ENCODE measurements at regions not wholly inside any gene's neighbourhood (a gene's known extent, or its start where the extent isn't known, plus 50 kb on each side); places are given as distances from the start of the nearest gene placed in this dataset.

- TF ChIP-seq CTCF (IDR thresholded peaks at IDR 0.05; ENCODE audit: insufficient read depth, low read length, poor library complexity, severe bottlenecking) = no peak
- no peak for DNase-seq (ENCODE audit: extremely low read depth, insufficient read length)
- Histone ChIP-seq H3K27me3 (replicated peaks; ENCODE audit: control insufficient read depth, insufficient read depth, low read length) (no peaks in the 10 kb centered on the region), H3K36me3 (ENCODE audit: control insufficient read depth, insufficient read depth, low read length) (no peaks in the 10 kb centered on the region), H3K4me3 (replicated peaks; ENCODE audit: low read depth, low read length) (no peak overlapping the region)
These were observed 971.2 kb upstream of the CDH9 start for GRCh38 chr5:28009576-28009975.

GRCh38 chr5:27996665-27997064 is 958.3 kb upstream of the CDH9 start:
- Histone ChIP-seq H3K36me3 (ENCODE audit: control insufficient read depth, insufficient read depth, low read length) (no peaks in the 10 kb centered on the region), H3K4me3 (replicated peaks; ENCODE audit: low read depth, low read length) (no peak overlapping the region), H3K27me3 (replicated peaks; ENCODE audit: control insufficient read depth, insufficient read depth, low read length) (no peaks in the 10 kb centered on the region)
- no peak for DNase-seq (ENCODE audit: extremely low read depth, insufficient read length)
- no peak for TF ChIP-seq CTCF (IDR thresholded peaks at IDR 0.05; ENCODE audit: insufficient read depth, low read length, poor library complexity, severe bottlenecking)

GRCh38 chr5:27995867-27996266 is 957.5 kb upstream of the CDH9 start:
- H3K4me3 ChIP-seq (replicated peaks; ENCODE audit: low read depth, low read length) = no peak overlapping the region
- H3K36me3 ChIP-seq (ENCODE audit: control insufficient read depth, insufficient read depth, low read length) = no peaks in the 10 kb centered on the region

GRCh38 chr5:27978322-27978721 is 939.9 kb upstream of the CDH9 start:
- H3K36me3 ChIP-seq (ENCODE audit: control insufficient read depth, insufficient read depth, low read length) = no peaks in the 10 kb centered on the region
- TF ChIP-seq CTCF (IDR thresholded peaks at IDR 0.05; ENCODE audit: insufficient read depth, low read length, poor library complexity, severe bottlenecking) = no peak

More at GRCh38 chr5:27995867-27996266, 957.5 kb upstream of the CDH9 start:
- TF ChIP-seq CTCF (IDR thresholded peaks at IDR 0.05; ENCODE audit: insufficient read depth, low read length, poor library complexity, severe bottlenecking) = no peak
- no peaks in the 10 kb centered on the region for H3K27me3 ChIP-seq (replicated peaks; ENCODE audit: control insufficient read depth, insufficient read depth, low read length)
- DNase-seq (ENCODE audit: extremely low read depth, insufficient read length) = no peak

GRCh38 chr5:27969157-27969556 is 930.8 kb upstream of the CDH9 start:
- no peak for DNase-seq (ENCODE audit: extremely low read depth, insufficient read length)
- no peaks in the 10 kb centered on the region for H3K27me3 ChIP-seq (replicated peaks; ENCODE audit: control insufficient read depth, insufficient read depth, low read length)
- no peak for TF ChIP-seq CTCF (IDR thresholded peaks at IDR 0.05; ENCODE audit: insufficient read depth, low read length, poor library complexity, severe bottlenecking)
- no peak overlapping the region for H3K4me3 ChIP-seq (replicated peaks; ENCODE audit: low read depth, low read length)
- no peaks in the 10 kb centered on the region for H3K36me3 ChIP-seq (ENCODE audit: control insufficient read depth, insufficient read depth, low read length)

More at GRCh38 chr5:27978322-27978721, 939.9 kb upstream of the CDH9 start:
- no peak overlapping the region for H3K4me3 ChIP-seq (replicated peaks; ENCODE audit: low read depth, low read length)
- no peak for DNase-seq (ENCODE audit: extremely low read depth, insufficient read length)
- no peaks in the 10 kb centered on the region for H3K27me3 ChIP-seq (replicated peaks; ENCODE audit: control insufficient read depth, insufficient read depth, low read length)

Measured in GM06990 (cell line).